ENCODE measurements at regions not wholly inside any gene's neighbourhood (a gene's known extent, or its start where the extent isn't known, plus 50 kb on each side); places are given as distances from the start of the nearest gene placed in this dataset.
"Not testable (repeated sequence)": the region's sequence is repeated elsewhere in the genome, so short reads cannot be mapped to it uniquely, and the experiment has no call there.

DNA sequence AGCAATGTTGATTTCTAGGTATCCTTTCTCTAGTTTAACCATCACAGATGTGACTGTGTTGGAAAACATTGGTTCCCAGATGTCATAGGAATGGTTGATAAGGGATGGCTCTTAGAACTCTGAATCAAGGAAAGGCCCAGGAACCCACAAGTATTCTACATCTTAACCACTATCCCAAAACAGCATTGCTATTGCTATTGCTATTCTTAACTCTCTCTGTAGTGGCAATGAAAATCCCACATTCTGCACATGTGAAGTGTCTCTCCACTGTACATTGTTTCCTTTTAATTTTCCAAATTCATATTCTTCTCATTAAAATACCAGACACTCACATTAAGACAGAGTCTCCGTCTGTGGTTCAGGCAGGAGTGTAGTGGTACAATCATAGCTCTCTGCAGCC lies 420.4 kb upstream of the RUNX1 start:
- no peaks in the 10 kb centered on the region for H3K27me3 ChIP-seq (ENCODE audit: insufficient read depth, poor library complexity, severe bottlenecking)
- TF ChIP-seq, protein P1, sequence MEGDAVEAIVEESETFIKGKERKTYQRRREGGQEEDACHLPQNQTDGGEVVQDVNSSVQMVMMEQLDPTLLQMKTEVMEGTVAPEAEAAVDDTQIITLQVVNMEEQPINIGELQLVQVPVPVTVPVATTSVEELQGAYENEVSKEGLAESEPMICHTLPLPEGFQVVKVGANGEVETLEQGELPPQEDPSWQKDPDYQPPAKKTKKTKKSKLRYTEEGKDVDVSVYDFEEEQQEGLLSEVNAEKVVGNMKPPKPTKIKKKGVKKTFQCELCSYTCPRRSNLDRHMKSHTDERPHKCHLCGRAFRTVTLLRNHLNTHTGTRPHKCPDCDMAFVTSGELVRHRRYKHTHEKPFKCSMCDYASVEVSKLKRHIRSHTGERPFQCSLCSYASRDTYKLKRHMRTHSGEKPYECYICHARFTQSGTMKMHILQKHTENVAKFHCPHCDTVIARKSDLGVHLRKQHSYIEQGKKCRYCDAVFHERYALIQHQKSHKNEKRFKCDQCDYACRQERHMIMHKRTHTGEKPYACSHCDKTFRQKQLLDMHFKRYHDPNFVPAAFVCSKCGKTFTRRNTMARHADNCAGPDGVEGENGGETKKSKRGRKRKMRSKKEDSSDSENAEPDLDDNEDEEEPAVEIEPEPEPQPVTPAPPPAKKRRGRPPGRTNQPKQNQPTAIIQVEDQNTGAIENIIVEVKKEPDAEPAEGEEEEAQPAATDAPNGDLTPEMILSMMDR (IDR thresholded peaks at IDR 0.05; ENCODE audit: insufficient read depth, low read length): no peak
- TF ChIP-seq, protein P2, sequence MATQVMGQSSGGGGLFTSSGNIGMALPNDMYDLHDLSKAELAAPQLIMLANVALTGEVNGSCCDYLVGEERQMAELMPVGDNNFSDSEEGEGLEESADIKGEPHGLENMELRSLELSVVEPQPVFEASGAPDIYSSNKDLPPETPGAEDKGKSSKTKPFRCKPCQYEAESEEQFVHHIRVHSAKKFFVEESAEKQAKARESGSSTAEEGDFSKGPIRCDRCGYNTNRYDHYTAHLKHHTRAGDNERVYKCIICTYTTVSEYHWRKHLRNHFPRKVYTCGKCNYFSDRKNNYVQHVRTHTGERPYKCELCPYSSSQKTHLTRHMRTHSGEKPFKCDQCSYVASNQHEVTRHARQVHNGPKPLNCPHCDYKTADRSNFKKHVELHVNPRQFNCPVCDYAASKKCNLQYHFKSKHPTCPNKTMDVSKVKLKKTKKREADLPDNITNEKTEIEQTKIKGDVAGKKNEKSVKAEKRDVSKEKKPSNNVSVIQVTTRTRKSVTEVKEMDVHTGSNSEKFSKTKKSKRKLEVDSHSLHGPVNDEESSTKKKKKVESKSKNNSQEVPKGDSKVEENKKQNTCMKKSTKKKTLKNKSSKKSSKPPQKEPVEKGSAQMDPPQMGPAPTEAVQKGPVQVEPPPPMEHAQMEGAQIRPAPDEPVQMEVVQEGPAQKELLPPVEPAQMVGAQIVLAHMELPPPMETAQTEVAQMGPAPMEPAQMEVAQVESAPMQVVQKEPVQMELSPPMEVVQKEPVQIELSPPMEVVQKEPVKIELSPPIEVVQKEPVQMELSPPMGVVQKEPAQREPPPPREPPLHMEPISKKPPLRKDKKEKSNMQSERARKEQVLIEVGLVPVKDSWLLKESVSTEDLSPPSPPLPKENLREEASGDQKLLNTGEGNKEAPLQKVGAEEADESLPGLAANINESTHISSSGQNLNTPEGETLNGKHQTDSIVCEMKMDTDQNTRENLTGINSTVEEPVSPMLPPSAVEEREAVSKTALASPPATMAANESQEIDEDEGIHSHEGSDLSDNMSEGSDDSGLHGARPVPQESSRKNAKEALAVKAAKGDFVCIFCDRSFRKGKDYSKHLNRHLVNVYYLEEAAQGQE (IDR thresholded peaks at IDR 0.05; ENCODE audit: insufficient replicate concordance, low read depth): no peak
- TF ChIP-seq POLR2AphosphoS5 (IDR thresholded peaks at IDR 0.05; ENCODE audit: low read depth): no peak
- TF ChIP-seq SPI1 (IDR thresholded peaks at IDR 0.05; ENCODE audit: borderline replicate concordance, low read depth): no peak

DNA sequence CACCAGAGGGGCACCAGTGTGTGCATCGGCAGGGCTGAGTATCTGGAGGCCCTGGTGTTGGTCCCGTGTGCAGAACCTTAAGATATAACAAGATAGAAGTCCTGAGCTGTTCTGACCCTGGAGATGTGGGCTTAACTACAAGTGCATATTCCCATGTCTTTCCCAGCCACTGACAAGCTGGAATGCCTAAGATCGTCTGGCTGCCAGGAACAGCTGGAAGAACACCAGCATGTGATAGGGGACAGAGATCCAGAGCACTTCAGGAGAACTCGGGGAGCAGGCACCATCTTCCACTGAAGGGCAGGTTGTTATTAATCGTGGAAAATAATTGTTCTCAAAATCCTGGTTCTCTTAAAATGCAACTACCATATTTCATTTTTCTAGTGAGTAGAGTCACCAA lies 419.9 kb upstream of the RUNX1 start:
- TF ChIP-seq, protein P2 (IDR thresholded peaks at IDR 0.05; ENCODE audit: insufficient replicate concordance, low read depth): no peak

More for the DNA sequence above, 420.4 kb upstream of the RUNX1 start:
- Histone ChIP-seq H3K4me3 (replicated peaks; ENCODE audit: insufficient read depth, low read length) (no peak overlapping the region), H3K27ac (replicated peaks) (no peak overlapping the region)
- DNase-seq (ENCODE audit: low read depth in 1 of 2, low spot score in 1 of 2): no peak

DNA sequence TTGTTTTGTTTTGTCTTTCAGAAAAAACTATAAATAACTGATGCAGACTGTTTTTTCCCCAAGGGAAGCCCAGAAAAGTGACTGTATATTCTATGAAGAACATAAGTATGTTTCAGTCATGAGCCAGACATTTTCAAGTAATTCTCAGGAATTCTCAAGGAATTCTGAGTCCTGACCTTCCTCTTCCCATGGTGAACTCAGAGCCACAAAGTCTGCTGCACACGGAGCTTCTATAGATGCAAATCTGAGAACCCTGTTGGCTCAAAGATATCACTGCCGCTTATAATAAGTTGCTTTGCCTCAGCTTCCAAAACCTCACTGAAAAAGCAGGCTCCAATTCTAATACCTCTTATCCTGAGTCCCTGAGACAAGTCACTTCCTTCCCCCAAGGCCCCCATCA lies 418.5 kb upstream of the RUNX1 start:
- TF ChIP-seq SPI1 (IDR thresholded peaks at IDR 0.05; ENCODE audit: borderline replicate concordance, low read depth) (no peak), GABPA (IDR thresholded peaks at IDR 0.05; ENCODE audit: low read depth) (no peak), POLR2AphosphoS5 (IDR thresholded peaks at IDR 0.05; ENCODE audit: low read depth) (no peak)
- TF ChIP-seq, protein P1 (IDR thresholded peaks at IDR 0.05; ENCODE audit: insufficient read depth, low read length): no peak
- TF ChIP-seq, protein P2 (IDR thresholded peaks at IDR 0.05; ENCODE audit: insufficient replicate concordance, low read depth): no peak
- no peaks in the 10 kb centered on the region for H3K27me3 ChIP-seq (ENCODE audit: insufficient read depth, poor library complexity, severe bottlenecking)
- no peak overlapping the region for H3K27ac ChIP-seq (replicated peaks)
- DNase-seq (ENCODE audit: low read depth in 1 of 2, low spot score in 1 of 2): no peak
- H3K4me3 ChIP-seq (replicated peaks; ENCODE audit: insufficient read depth, low read length): no peak overlapping the region

More for the DNA sequence above, 419.9 kb upstream of the RUNX1 start:
- Histone ChIP-seq H3K4me3 (replicated peaks; ENCODE audit: insufficient read depth, low read length) (no peak overlapping the region), H3K27ac (replicated peaks) (no peak overlapping the region), H3K27me3 (ENCODE audit: insufficient read depth, poor library complexity, severe bottlenecking) (no peaks in the 10 kb centered on the region)
- no peak for DNase-seq (ENCODE audit: low read depth in 1 of 2, low spot score in 1 of 2)

DNA sequence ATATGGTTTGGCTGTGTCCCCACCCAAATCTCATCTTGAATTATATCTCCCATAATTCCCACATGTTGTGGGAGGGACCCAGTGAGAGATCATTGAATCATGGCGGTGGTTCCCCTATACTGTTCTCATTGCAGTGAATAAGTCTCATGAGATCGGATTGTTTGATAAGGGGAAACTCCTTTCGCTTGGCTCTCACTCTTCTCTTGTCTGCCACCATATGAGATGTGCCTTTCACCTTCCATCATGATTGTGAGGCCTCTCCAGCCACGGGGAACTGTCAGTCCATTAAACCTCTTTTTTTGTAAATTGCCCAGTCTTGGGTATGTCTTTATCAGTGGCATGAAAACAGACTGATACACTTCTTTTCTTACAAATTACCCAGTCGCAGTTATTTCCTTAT lies 417.6 kb upstream of the RUNX1 start:
- not testable (repeated sequence) for H3K27me3 ChIP-seq (ENCODE audit: insufficient read depth, poor library complexity, severe bottlenecking); H3K27ac ChIP-seq (replicated peaks); DNase-seq (ENCODE audit: low read depth in 1 of 2, low spot score in 1 of 2); H3K4me3 ChIP-seq (replicated peaks; ENCODE audit: insufficient read depth, low read length)

Data from HL-60 (cell line).